ENCODE measurements at regions not wholly inside any gene's neighbourhood (a gene's known extent, or its start where the extent isn't known, plus 50 kb on each side); places are given as distances from the start of the nearest gene placed in this dataset.

DNA sequence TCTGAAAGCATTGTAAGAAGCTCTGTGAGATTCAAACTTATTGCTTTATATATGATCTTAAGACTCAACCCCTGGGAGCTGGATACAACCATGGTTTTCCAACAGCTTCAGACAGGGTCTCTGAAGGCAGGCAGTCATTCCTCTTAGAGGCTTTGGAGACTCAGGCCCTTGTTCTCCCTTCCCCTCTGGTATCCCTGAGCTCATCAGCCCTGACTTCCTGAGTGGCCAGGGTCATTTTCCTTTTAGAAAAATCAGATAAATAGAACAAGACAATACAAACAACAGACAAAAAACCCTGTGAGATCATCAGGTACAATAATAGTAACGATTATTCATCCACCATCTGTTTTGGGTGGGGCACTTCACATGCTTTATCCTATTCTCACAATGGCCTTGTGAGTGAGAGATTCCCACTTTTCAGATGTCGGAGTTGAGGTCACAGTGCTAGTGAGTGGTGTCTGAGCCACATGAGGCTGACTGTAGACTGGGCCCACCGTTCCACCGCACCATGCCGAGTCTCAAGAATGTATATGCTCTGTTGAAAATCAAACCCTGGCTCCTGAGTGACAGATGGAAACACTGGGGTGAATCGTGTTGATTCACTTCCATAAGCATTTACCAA, 144.2 kb downstream of the CXCL12 start:
- no peak overlapping the region for H2AFZ ChIP-seq (ENCODE audit: low read depth, low read length)
- TF ChIP-seq EZH2phosphoT487 (IDR thresholded peaks at IDR 0.05; ENCODE audit: low read depth), result no peak
- TF ChIP-seq, protein P1, sequence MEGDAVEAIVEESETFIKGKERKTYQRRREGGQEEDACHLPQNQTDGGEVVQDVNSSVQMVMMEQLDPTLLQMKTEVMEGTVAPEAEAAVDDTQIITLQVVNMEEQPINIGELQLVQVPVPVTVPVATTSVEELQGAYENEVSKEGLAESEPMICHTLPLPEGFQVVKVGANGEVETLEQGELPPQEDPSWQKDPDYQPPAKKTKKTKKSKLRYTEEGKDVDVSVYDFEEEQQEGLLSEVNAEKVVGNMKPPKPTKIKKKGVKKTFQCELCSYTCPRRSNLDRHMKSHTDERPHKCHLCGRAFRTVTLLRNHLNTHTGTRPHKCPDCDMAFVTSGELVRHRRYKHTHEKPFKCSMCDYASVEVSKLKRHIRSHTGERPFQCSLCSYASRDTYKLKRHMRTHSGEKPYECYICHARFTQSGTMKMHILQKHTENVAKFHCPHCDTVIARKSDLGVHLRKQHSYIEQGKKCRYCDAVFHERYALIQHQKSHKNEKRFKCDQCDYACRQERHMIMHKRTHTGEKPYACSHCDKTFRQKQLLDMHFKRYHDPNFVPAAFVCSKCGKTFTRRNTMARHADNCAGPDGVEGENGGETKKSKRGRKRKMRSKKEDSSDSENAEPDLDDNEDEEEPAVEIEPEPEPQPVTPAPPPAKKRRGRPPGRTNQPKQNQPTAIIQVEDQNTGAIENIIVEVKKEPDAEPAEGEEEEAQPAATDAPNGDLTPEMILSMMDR (IDR thresholded peaks at IDR 0.05; ENCODE audit: low read depth, low read length), result no peak
- no peaks in the 10 kb centered on the region for H4K20me1 ChIP-seq (ENCODE audit: insufficient read depth, low read length)
- H3K4me3 ChIP-seq (ENCODE audit: low read length), result no peak overlapping the region
- H3K4me2 ChIP-seq (ENCODE audit: low read length), result no peak overlapping the region
- H3K27me3 ChIP-seq (ENCODE audit: low read depth, low read length), result no peaks in the 10 kb centered on the region
- H3K36me3 ChIP-seq (replicated peaks; ENCODE audit: low read depth, low read length), result no peaks in the 10 kb centered on the region
- no peaks in the 10 kb centered on the region for H3K9me3 ChIP-seq (ENCODE audit: insufficient read depth, low read length)
- no peak overlapping the region for H3K9ac ChIP-seq (ENCODE audit: low read length)
- H3K27ac ChIP-seq (ENCODE audit: low read length), result no peak overlapping the region
- no peaks in the 10 kb centered on the region for H3K79me2 ChIP-seq (ENCODE audit: low read length)
- H3K4me1 ChIP-seq (ENCODE audit: low read length), result no peaks in the 10 kb centered on the region

- Histone ChIP-seq H3K36me3 (replicated peaks; ENCODE audit: low read depth, low read length) (no peaks in the 10 kb centered on the region), H3K79me2 (ENCODE audit: low read length) (no peaks in the 10 kb centered on the region), H3K4me3 (ENCODE audit: low read length) (no peak overlapping the region), H2AFZ (ENCODE audit: low read depth, low read length) (no peak overlapping the region), H3K27ac (ENCODE audit: low read length) (no peak overlapping the region), H3K9ac (ENCODE audit: low read length) (no peak overlapping the region), H3K4me1 (ENCODE audit: low read length) (no peaks in the 10 kb centered on the region), H3K9me3 (ENCODE audit: insufficient read depth, low read length) (no peaks in the 10 kb centered on the region), H4K20me1 (ENCODE audit: insufficient read depth, low read length) (no peaks in the 10 kb centered on the region), H3K27me3 (ENCODE audit: low read depth, low read length) (no peaks in the 10 kb centered on the region), H3K4me2 (ENCODE audit: low read length) (no peak overlapping the region)
- TF ChIP-seq, protein P1 (IDR thresholded peaks at IDR 0.05; ENCODE audit: low read depth, low read length), result no peak
- no peak for TF ChIP-seq EZH2phosphoT487 (IDR thresholded peaks at IDR 0.05; ENCODE audit: low read depth)
Observed at GRCh38 chr10:44238212-44238611, 146.7 kb downstream of the CXCL12 start.

DNA sequence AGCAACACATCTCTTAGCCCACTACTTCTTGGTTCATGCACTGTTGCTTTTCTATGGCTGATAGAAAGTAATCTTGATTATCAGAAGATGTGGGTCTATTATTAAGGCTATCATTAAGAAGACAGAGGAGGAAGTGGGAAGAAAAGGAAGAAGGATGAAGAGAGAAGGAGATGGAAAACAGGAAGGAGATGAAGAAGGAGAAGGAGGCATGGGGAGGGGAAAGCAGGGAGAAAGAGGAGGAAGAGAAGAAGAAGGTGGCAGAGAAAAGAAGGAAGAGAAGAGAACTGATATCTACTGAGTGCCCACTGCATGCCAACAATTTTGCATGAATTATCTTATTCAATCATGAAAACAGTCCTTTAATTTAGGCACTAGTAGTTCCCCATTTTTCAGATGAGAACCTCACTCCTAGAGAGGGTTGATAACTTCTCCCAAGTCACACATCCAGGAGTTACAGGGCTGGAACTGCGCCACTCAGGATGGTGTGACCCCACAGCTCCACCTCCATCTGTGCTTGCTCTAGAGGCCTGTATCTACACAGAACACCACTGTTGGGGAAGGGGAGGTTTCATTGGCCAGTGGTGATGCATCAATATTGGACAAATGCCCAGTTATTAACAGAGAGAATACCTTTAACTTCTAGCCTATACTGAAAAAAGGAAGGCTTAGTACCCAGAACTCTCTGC, 147.4 kb downstream of the CXCL12 start:
- no peaks in the 10 kb centered on the region for H4K20me1 ChIP-seq (ENCODE audit: insufficient read depth, low read length)
- H3K4me3 ChIP-seq (ENCODE audit: low read length), result no peak overlapping the region
- H3K4me1 ChIP-seq (ENCODE audit: low read length), result no peaks in the 10 kb centered on the region
- H3K79me2 ChIP-seq (ENCODE audit: low read length), result no peaks in the 10 kb centered on the region
- H3K36me3 ChIP-seq (replicated peaks; ENCODE audit: low read depth, low read length), result no peaks in the 10 kb centered on the region
- H3K9ac ChIP-seq (ENCODE audit: low read length), result no peak overlapping the region
- no peak overlapping the region for H3K27ac ChIP-seq (ENCODE audit: low read length)
- no peak overlapping the region for H3K4me2 ChIP-seq (ENCODE audit: low read length)
- H3K9me3 ChIP-seq (ENCODE audit: insufficient read depth, low read length), result no peaks in the 10 kb centered on the region
- no peak overlapping the region for H2AFZ ChIP-seq (ENCODE audit: low read depth, low read length)
- no peaks in the 10 kb centered on the region for H3K27me3 ChIP-seq (ENCODE audit: low read depth, low read length)
- no peak for TF ChIP-seq EZH2phosphoT487 (IDR thresholded peaks at IDR 0.05; ENCODE audit: low read depth)
- TF ChIP-seq, protein P1 (IDR thresholded peaks at IDR 0.05; ENCODE audit: low read depth, low read length), result no peak

DNA sequence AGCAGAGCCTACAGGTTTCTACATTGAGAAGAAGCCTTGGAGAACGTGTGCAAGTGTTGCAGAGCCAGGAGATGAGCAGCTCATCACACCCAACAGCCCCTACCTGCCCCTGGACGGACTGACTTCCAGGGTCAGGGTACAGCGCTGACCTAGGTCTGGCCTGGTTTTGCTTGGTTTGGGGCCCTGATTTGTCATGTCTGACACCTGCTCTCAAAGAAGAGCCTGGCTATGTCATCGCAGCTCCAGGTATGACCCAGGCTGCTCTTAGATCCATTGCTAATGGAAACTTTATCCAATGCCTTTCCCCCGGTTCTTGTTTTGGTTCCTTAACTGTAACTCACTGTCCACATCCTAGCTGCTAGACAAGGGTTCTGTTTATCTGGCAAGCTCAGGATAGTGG, 149.5 kb downstream of the CXCL12 start:
- Histone ChIP-seq H3K9ac (ENCODE audit: low read length) (no peak overlapping the region), H3K9me3 (ENCODE audit: insufficient read depth, low read length) (no peaks in the 10 kb centered on the region), H3K27me3 (ENCODE audit: low read depth, low read length) (no peaks in the 10 kb centered on the region), H3K36me3 (replicated peaks; ENCODE audit: low read depth, low read length) (no peaks in the 10 kb centered on the region), H3K4me2 (ENCODE audit: low read length) (no peak overlapping the region), H4K20me1 (ENCODE audit: insufficient read depth, low read length) (no peaks in the 10 kb centered on the region), H3K4me1 (ENCODE audit: low read length) (no peaks in the 10 kb centered on the region), H3K79me2 (ENCODE audit: low read length) (no peaks in the 10 kb centered on the region), H2AFZ (ENCODE audit: low read depth, low read length) (no peak overlapping the region), H3K4me3 (ENCODE audit: low read length) (no peak overlapping the region), H3K27ac (ENCODE audit: low read length) (no peak overlapping the region)
- TF ChIP-seq, protein P1 (IDR thresholded peaks at IDR 0.05; ENCODE audit: low read depth, low read length), result no peak
- TF ChIP-seq EZH2phosphoT487 (IDR thresholded peaks at IDR 0.05; ENCODE audit: low read depth), result no peak
